WTC11 (cell line): ENCODE measurements at regions not wholly inside any gene's neighbourhood (a gene's known extent, or its start where the extent isn't known, plus 50 kb on each side); places are given as distances from the start of the nearest gene placed in this dataset.
A peak's percentile ranks its signal among the peaks of the same experiment; 100 is the strongest.

Source experiments
- ATAC-seq: fragments of 200-7000 bp; cut with Tn5 transposase; 2 replicates; pipeline ENCODE4 v1.10.0; 2021; ENCODE audit warnings: mild to moderate bottlenecking, moderate library complexity
- CTCF ChIA-PET: fragments of 300-600 bp; sonication (Branson Sonifier 250); formaldehyde crosslinking; loops from one replicate; lab custom pipeline; 2021; ENCODE audit warnings: antibody characterized with exemption; lab: Charles Lee
- POLR2A ChIA-PET: fragments of 350-600 bp; sonication (Branson Sonifier 250); formaldehyde crosslinking; loops from one replicate; lab custom pipeline; 2021; ENCODE audit warnings: antibody characterized with exemption; lab: Charles Lee
- DNase-seq: peaks from one replicate; pipeline ENCODE4 v3.0.0; 2021; ENCODE audit warnings: low spot score
- H3K27ac Mint-ChIP-seq: 2 replicates; pipeline ENCODE4 v1.8.0; 2021; ENCODE audit warnings: mixed read lengths
- H3K27me3 Mint-ChIP-seq: 2 replicates; pipeline ENCODE4 v1.8.0; 2021; ENCODE audit warnings: low read depth, mild to moderate bottlenecking, moderate library complexity, mixed read lengths
- H3K36me3 Mint-ChIP-seq: 2 replicates; pipeline ENCODE4 v1.8.0; 2021; ENCODE audit warnings: mixed read lengths
- H3K4me1 Mint-ChIP-seq: 2 replicates; pipeline ENCODE4 v1.8.0; 2022; ENCODE audit warnings: mixed read lengths
- H3K4me3 Mint-ChIP-seq: 2 replicates; pipeline ENCODE4 v1.8.0; 2021; ENCODE audit warnings: mild to moderate bottlenecking, moderate library complexity, mixed read lengths
- H3K9me3 Mint-ChIP-seq: 2 replicates; pipeline ENCODE4 v1.8.0; 2021; ENCODE audit warnings: mixed read lengths
- AFF4 ChIP-seq: sonication (generic); formaldehyde crosslinking; IDR thresholded peaks from 2 replicates; pipeline ENCODE4 v1.8.1; 2023; ENCODE audit warnings: mild to moderate bottlenecking, missing genetic modification reagents, borderline replicate concordance
- E2F5 ChIP-seq: sonication (generic); formaldehyde crosslinking; IDR thresholded peaks from 2 replicates; pipeline ENCODE4 v1.8.1; 2022; ENCODE audit warnings: mild to moderate bottlenecking, moderate library complexity, missing genetic modification reagents
- ELF4 ChIP-seq: sonication (generic); formaldehyde crosslinking; IDR thresholded peaks from 2 replicates; pipeline ENCODE4 v1.8.1; 2022; ENCODE audit warnings: low read depth, mild to moderate bottlenecking, moderate library complexity, missing genetic modification reagents
- EMX1 ChIP-seq: fragments of 250-450 bp; sonication (Bioruptor Pico); IDR thresholded peaks from 2 replicates; pipeline ENCODE4 v1.8.0; 2021; ENCODE audit warnings: mild to moderate bottlenecking
- GRHL2 ChIP-seq: fragments of 250-450 bp; sonication (Bioruptor Pico); IDR thresholded peaks from 2 replicates; pipeline ENCODE4 v1.8.0; 2022; ENCODE audit warnings: mild to moderate bottlenecking, moderate library complexity; ENCODE audit not compliant: insufficient replicate concordance, severe bottlenecking
- GTF2I ChIP-seq: fragments of 250-450 bp; sonication (Bioruptor Pico); conservative IDR thresholded peaks from 2 replicates; pipeline ENCODE4 v1.4.0; 2021; ENCODE audit warnings: mild to moderate bottlenecking
- KAT7 ChIP-seq: sonication (generic); formaldehyde crosslinking; IDR thresholded peaks from 2 replicates; pipeline ENCODE4 v1.8.1; 2023; ENCODE audit warnings: missing genetic modification reagents, mild to moderate bottlenecking, borderline replicate concordance
- MYBL2 ChIP-seq: sonication (generic); formaldehyde crosslinking; IDR thresholded peaks from 2 replicates; pipeline ENCODE4 v1.8.1; 2023; ENCODE audit warnings: mild to moderate bottlenecking, moderate library complexity, missing genetic modification reagents
- NR1H2 ChIP-seq: sonication (generic); formaldehyde crosslinking; IDR thresholded peaks from 2 replicates; pipeline ENCODE4 v1.9.0; 2021; ENCODE audit warnings: mild to moderate bottlenecking, moderate library complexity, missing genetic modification reagents
- PRDM15 ChIP-seq: sonication (generic); formaldehyde crosslinking; IDR thresholded peaks from 2 replicates; pipeline ENCODE4 v1.8.0; 2022; ENCODE audit warnings: missing genetic modification reagents
- TEAD4 ChIP-seq: sonication (generic); formaldehyde crosslinking; IDR thresholded peaks from 2 replicates; pipeline ENCODE4 v1.8.0; 2022; ENCODE audit warnings: mild to moderate bottlenecking, missing genetic modification reagents
- USF1 ChIP-seq: sonication (generic); formaldehyde crosslinking; IDR thresholded peaks from 2 replicates; pipeline ENCODE4 v1.8.0; 2022; ENCODE audit warnings: mild to moderate bottlenecking, missing genetic modification reagents
- USF2 ChIP-seq: sonication (generic); formaldehyde crosslinking; IDR thresholded peaks from 2 replicates; pipeline ENCODE4 v1.8.1; 2023; ENCODE audit warnings: mild to moderate bottlenecking, missing genetic modification reagents, moderate library complexity
- ZNF138 ChIP-seq: sonication (generic); formaldehyde crosslinking; conservative IDR thresholded peaks from 2 replicates; pipeline ENCODE4 v1.8.1; 2022; ENCODE audit warnings: mild to moderate bottlenecking, moderate library complexity, missing genetic modification reagents
- ZNF232 ChIP-seq: sonication (generic); formaldehyde crosslinking; IDR thresholded peaks from 2 replicates; pipeline ENCODE4 v1.8.0; 2022; ENCODE audit warnings: mild to moderate bottlenecking, missing genetic modification reagents
- ZNF423 ChIP-seq: fragments of 250-450 bp; sonication (Bioruptor Pico); IDR thresholded peaks from 2 replicates; pipeline ENCODE4 v2.1.2; 2022; ENCODE audit warnings: mild to moderate bottlenecking, moderate library complexity
- TF ChIP-seq, protein P1 (sequence below): sonication (generic); formaldehyde crosslinking; IDR thresholded peaks from 2 replicates; pipeline ENCODE4 v1.8.1; 2023; ENCODE audit warnings: mild to moderate bottlenecking, missing genetic modification reagents

DNA sequence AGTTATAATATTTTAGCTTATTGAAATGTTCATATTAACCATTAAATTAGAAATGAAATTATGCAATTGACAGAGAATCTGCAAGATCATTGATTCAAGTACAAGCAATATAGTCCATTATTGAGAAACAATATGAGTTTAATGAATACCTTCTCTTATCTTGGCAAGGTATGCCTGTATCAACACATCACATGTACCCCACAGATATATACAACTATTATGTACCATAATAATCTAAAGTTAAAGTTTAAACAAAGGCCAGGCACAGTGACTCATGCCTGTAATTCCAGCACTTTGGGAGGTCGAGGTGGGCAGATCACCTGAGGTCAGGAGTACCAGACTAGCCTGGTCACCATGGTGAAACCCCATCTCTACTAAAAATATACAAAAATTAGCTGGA lies 514.7 kb downstream of the PCDH7 start (continued):
- no peak for TF ChIP-seq PRDM15 (CRISPR knock-in tag)
- TF ChIP-seq ELF4 (CRISPR knock-in tag), result no peak
- TF ChIP-seq E2F5 (CRISPR knock-in tag), result no peak
- TF ChIP-seq NR1H2 (CRISPR knock-in tag), result no peak
- TF ChIP-seq GRHL2, result no peak
- no peak for TF ChIP-seq KAT7 (CRISPR knock-in tag)
- TF ChIP-seq, protein P1, sequence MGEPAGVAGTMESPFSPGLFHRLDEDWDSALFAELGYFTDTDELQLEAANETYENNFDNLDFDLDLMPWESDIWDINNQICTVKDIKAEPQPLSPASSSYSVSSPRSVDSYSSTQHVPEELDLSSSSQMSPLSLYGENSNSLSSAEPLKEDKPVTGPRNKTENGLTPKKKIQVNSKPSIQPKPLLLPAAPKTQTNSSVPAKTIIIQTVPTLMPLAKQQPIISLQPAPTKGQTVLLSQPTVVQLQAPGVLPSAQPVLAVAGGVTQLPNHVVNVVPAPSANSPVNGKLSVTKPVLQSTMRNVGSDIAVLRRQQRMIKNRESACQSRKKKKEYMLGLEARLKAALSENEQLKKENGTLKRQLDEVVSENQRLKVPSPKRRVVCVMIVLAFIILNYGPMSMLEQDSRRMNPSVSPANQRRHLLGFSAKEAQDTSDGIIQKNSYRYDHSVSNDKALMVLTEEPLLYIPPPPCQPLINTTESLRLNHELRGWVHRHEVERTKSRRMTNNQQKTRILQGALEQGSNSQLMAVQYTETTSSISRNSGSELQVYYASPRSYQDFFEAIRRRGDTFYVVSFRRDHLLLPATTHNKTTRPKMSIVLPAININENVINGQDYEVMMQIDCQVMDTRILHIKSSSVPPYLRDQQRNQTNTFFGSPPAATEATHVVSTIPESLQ, result no peak
- TF ChIP-seq USF2, result no peak

- ATAC-seq, result no peak
- Mint-ChIP-seq H3K4me1 (peaks cover 29% of the 10 kb centered on the region), H3K4me3 (no peak overlapping the region), H3K27me3 (no peaks in the 10 kb centered on the region), H3K36me3 (peaks cover 12% of the 10 kb centered on the region), H3K27ac (peak overlapping the region; percentile 12), H3K9me3 (peaks cover 20% of the 10 kb centered on the region)
- CTCF ChIA-PET, result no interaction called here
- no peak for DNase-seq
- POLR2A ChIA-PET, result no interaction called here
- TF ChIP-seq ZNF232 (CRISPR knock-in tag), result no peak
- no peak for TF ChIP-seq GTF2I (CRISPR knock-in tag)
Observed at GRCh38 chr4:31236020-31236638, 516.0 kb downstream of the PCDH7 start.

DNA sequence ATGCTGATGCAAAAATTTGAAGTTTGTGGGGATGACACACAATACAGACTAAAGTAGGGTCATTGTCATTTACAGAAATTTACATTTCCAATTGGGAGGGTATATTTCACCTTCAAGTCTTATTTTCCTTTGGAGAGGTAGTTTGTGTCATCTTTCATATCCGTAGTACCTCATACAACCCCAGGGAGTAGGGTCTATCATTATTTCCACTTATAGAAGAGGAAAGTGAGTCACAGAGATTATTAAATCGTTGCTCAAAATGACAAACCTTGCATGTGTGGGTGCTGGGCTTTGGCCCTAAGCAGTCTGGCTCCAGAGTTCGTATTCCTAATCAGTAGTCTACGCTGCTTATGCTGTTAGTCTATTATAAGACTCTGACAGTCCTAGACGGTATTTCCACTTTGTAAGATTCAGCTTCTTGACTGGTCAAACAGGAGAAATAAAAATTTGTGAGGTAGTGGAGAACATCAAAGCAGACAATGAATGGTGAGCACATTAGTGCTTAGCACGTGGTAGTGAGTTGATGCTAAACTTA lies 516.5 kb downstream of the PCDH7 start:
- Mint-ChIP-seq H3K9me3 (peaks cover 20% of the 10 kb centered on the region), H3K27me3 (no peaks in the 10 kb centered on the region), H3K4me3 (no peak overlapping the region), H3K27ac (no peak overlapping the region), H3K4me1 (peaks cover 33% of the 10 kb centered on the region), H3K36me3 (peaks cover 12% of the 10 kb centered on the region)
- ATAC-seq, result no peak
- POLR2A ChIA-PET, result no interaction called here
- no peak for DNase-seq
- TF ChIP-seq TEAD4 (CRISPR knock-in tag) (no peak), EMX1 (CRISPR knock-in tag) (no peak), ZNF423 (CRISPR knock-in tag) (no peak), MYBL2 (no peak), AFF4 (CRISPR knock-in tag) (no peak), ZNF138 (CRISPR knock-in tag) (no peak), USF1 (no peak)
- CTCF ChIA-PET, result no interaction called here
